ENCODE measurements at regions not wholly inside any gene's neighbourhood (a gene's known extent, or its start where the extent isn't known, plus 50 kb on each side); places are given as distances from the start of the nearest gene placed in this dataset.

GRCh38 chr14:101066826-101067510, 163.4 kb upstream of the RTL1 start:
- TF ChIP-seq TAF1 (IDR thresholded peaks at IDR 0.05; ENCODE audit: borderline replicate concordance, low read depth, low read length) (no peak), POLR2A (IDR thresholded peaks at IDR 0.05; ENCODE audit: low read depth, low read length) (no peak), POLR2AphosphoS5 (IDR thresholded peaks at IDR 0.05; ENCODE audit: low read depth, low read length) (no peak)

Measured in GM12892 (cell line).